HG02981 (cell line): ENCODE measurements at regions not wholly inside any gene's neighbourhood (a gene's known extent, or its start where the extent isn't known, plus 50 kb on each side); places are given as distances from the start of the nearest gene placed in this dataset.

ENCODE experiments used
- ATAC-seq: cut with Tn5 transposase; IDR thresholded peaks from one replicate; pipeline ENCODE4 v1.9.1; 2021; ENCODE audit warnings: mild to moderate bottlenecking, moderate library complexity; ENCODE audit not compliant: unreplicated experiment

- no peak for ATAC-seq
Observed at GRCh38 chr7:16065939-16066338, 355.4 kb downstream of the CRPPA start.

GRCh38 chr7:16063716-16064675, 357.3 kb downstream of the CRPPA start:
- no peak for ATAC-seq

GRCh38 chr7:16063221-16063620, 358.1 kb downstream of the CRPPA start:
- no peak for ATAC-seq

GRCh38 chr7:16062269-16062668, 359.1 kb downstream of the CRPPA start:
- no peak for ATAC-seq

- no peak for ATAC-seq
Observed at GRCh38 chr7:16061630-16062029, 359.7 kb downstream of the CRPPA start.

- ATAC-seq = no peak
Observed at GRCh38 chr7:16061011-16061410, 360.3 kb downstream of the CRPPA start.

GRCh38 chr7:16060502-16060901, 360.8 kb downstream of the CRPPA start:
- no peak for ATAC-seq

- peak; percentile 81 for ATAC-seq
Observed at GRCh38 chr7:16055263-16055976, 365.9 kb downstream of the CRPPA start.

- ATAC-seq = no peak
Observed at GRCh38 chr7:16051561-16052255, 365.2 kb upstream of the MEOX2 start.

GRCh38 chr7:16046041-16046440, 359.6 kb upstream of the MEOX2 start:
- ATAC-seq = no peak

GRCh38 chr7:16045296-16045695, 358.8 kb upstream of the MEOX2 start:
- ATAC-seq = no peak

GRCh38 chr7:16044645-16045044, 358.2 kb upstream of the MEOX2 start:
- no peak for ATAC-seq

GRCh38 chr7:16040346-16040745, 353.9 kb upstream of the MEOX2 start:
- ATAC-seq = no peak

GRCh38 chr7:16038906-16039305, 352.4 kb upstream of the MEOX2 start:
- ATAC-seq = no peak

GRCh38 chr7:16035392-16035791, 348.9 kb upstream of the MEOX2 start:
- ATAC-seq = no peak

GRCh38 chr7:16034866-16035265, 348.4 kb upstream of the MEOX2 start:
- ATAC-seq = no peak

GRCh38 chr7:16034353-16034752, 347.9 kb upstream of the MEOX2 start:
- no peak for ATAC-seq

GRCh38 chr7:16033233-16033632, 346.8 kb upstream of the MEOX2 start:
- ATAC-seq = no peak

GRCh38 chr7:16028636-16029035, 342.2 kb upstream of the MEOX2 start:
- ATAC-seq = no peak

- ATAC-seq = no peak
Observed at GRCh38 chr7:16028103-16028502, 341.6 kb upstream of the MEOX2 start.

- ATAC-seq = no peak
Observed at GRCh38 chr7:16027396-16027795, 340.9 kb upstream of the MEOX2 start.
